GM12878 (cell line): ENCODE measurements at regions not wholly inside any gene's neighbourhood (a gene's known extent, or its start where the extent isn't known, plus 50 kb on each side); places are given as distances from the start of the nearest gene placed in this dataset.

Experiments used
- ATAC-seq: fragments of 200-7000 bp; cut with Tn5 transposase; 3 replicates; pipeline ENCODE4 v1.9.1; 2020; ENCODE audit warnings: mild to moderate bottlenecking, moderate library complexity
- BruUV-seq: library from RNA; stranded (reverse); fragments of 400-500 nt; replicated peaks from 2 replicates; lab custom pipeline; 2021; lab: Mats Ljungman, UMichigan
- CTCF ChIA-PET: fragments of 300-600 bp; sonication (Branson Sonifier 250); formaldehyde crosslinking; extraction: SDS; loops from one replicate; lab custom pipeline; 2021; ENCODE audit warnings: inconsistent platforms; lab: Yijun Ruan, JAX
- POLR2A ChIA-PET: fragments of 350-600 bp; formaldehyde crosslinking; extraction: SDS; loops from one replicate; lab custom pipeline; 2021; ENCODE audit warnings: inconsistent platforms; lab: Charles Lee
- RAD21 ChIA-PET: fragments of 300-600 bp; sonication (Branson Sonifier 250); formaldehyde crosslinking; loops from one replicate; lab custom pipeline; 2023; ENCODE audit warnings: antibody characterized with exemption; ENCODE audit not compliant: unreplicated experiment; lab: Charles Lee
- SMC1A ChIA-PET: fragments of 300-600 bp; sonication (Branson Sonifier 250); formaldehyde crosslinking; loops from one replicate; lab custom pipeline; 2023; ENCODE audit not compliant: unreplicated experiment, uncharacterized antibody; lab: Charles Lee
- DNase-seq: peaks from one replicate; pipeline ENCODE4 v3.0.0-alpha.2; 2011; ENCODE audit warnings: low read depth, low spot score
- FAIRE-seq: peaks from 3 replicates; lab custom pipeline; 2011; peaks lifted over from hg19 to GRCh38; lab: Jason Lieb, UNC
- H2AFZ ChIP-seq: 2 replicates; pipeline ENCODE4 v1.6.0; 2011; ENCODE audit warnings: low read depth, low read length, control low read depth; ENCODE audit not compliant: control insufficient read depth
- H3K27ac ChIP-seq: 2 replicates; pipeline ENCODE4 v1.5.1; 2011; ENCODE audit warnings: control low read depth; ENCODE audit not compliant: control insufficient read depth, insufficient read depth
- H3K27me3 ChIP-seq, 2 experiments: replicated peaks in 1 of 2; 2 replicates each; pipeline versions ENCODE4 v1.6.0 to v1.6.1; 2011; ENCODE audit warnings: low read length in 1 of 2; ENCODE audit not compliant: control insufficient read depth in 2 of 2, insufficient read depth in 2 of 2
- H3K36me3 ChIP-seq, 2 experiments: 2 replicates each; pipeline ENCODE4 v1.5.1; 2011; ENCODE audit warnings: low read length in 1 of 2; ENCODE audit not compliant: control insufficient read depth in 2 of 2, insufficient read depth in 2 of 2
- H3K4me1 ChIP-seq: 2 replicates; pipeline ENCODE4 v1.6.1; 2011; ENCODE audit warnings: mild to moderate bottlenecking, low read length, moderate library complexity, mixed read lengths; ENCODE audit not compliant: control insufficient read depth, insufficient read depth
- H3K4me2 ChIP-seq: 2 replicates; pipeline ENCODE4 v1.6.0; 2011; ENCODE audit warnings: control low read depth; ENCODE audit not compliant: control insufficient read depth, insufficient read depth
- H3K4me3 ChIP-seq: fragments of 200-600 bp; sonication (generic); 2 replicates; pipeline ENCODE4 v1.5.1; 2016
- H3K79me2 ChIP-seq: 2 replicates; pipeline ENCODE4 v1.6.0; 2011; ENCODE audit warnings: low read length; ENCODE audit not compliant: control insufficient read depth, insufficient read depth
- H3K9ac ChIP-seq: 2 replicates; pipeline ENCODE4 v1.8.0; 2011; ENCODE audit warnings: low read length, control low read depth, mixed read lengths; ENCODE audit not compliant: control insufficient read depth, insufficient read depth
- H3K9me3 ChIP-seq: replicated peaks from 3 replicates; pipeline ENCODE4 v1.5.1; 2011; ENCODE audit warnings: mild to moderate bottlenecking, low read length; ENCODE audit not compliant: control insufficient read depth, insufficient read depth
- H4K20me1 ChIP-seq: 2 replicates; pipeline ENCODE4 v1.6.0; 2011; ENCODE audit not compliant: control insufficient read depth, insufficient read depth
- ATF2 ChIP-seq: IDR thresholded peaks from 2 replicates; pipeline ENCODE4 v1.6.1; 2012; ENCODE audit warnings: low read length, inconsistent platforms
- CHD1 ChIP-seq: IDR thresholded peaks from 2 replicates; pipeline ENCODE4 v1.6.1; 2012; ENCODE audit warnings: low read depth, low read length, improper control_type of control experiment
- CUX1 ChIP-seq: IDR thresholded peaks from 2 replicates; pipeline ENCODE4 v1.6.1; 2012; ENCODE audit warnings: improper control_type of control experiment, low read depth, low read length; ENCODE audit not compliant: insufficient replicate concordance
- ELK1 ChIP-seq: IDR thresholded peaks from 2 replicates; pipeline ENCODE4 v1.6.1; 2012; ENCODE audit warnings: low read depth, low read length, improper control_type of control experiment
- ESRRA ChIP-seq: IDR thresholded peaks from 2 replicates; pipeline ENCODE4 v1.6.1; 2012; ENCODE audit warnings: mild to moderate bottlenecking, low read length, improper control_type of control experiment
- FOS ChIP-seq: IDR thresholded peaks from 3 replicates; pipeline ENCODE4 v1.6.1; 2011; ENCODE audit warnings: borderline replicate concordance; ENCODE audit not compliant: insufficient read length; ENCODE audit errors: extremely low read depth
- GABPA ChIP-seq: IDR thresholded peaks from 2 replicates; pipeline ENCODE4 v1.6.1; 2014; ENCODE audit warnings: antibody characterized with exemption, low read depth, mild to moderate bottlenecking, inconsistent platforms
- HCFC1 ChIP-seq: fragments of 150-350 bp; IDR thresholded peaks from 2 replicates; pipeline ENCODE4 v1.6.1; 2014; ENCODE audit warnings: low read length
- HSF1 ChIP-seq: fragments of 150-350 bp; IDR thresholded peaks from 2 replicates; pipeline ENCODE4 v1.6.1; 2014; ENCODE audit warnings: mild to moderate bottlenecking, low read depth, low read length
- MEF2A ChIP-seq: IDR thresholded peaks from 2 replicates; pipeline ENCODE4 v1.6.1; 2011; ENCODE audit warnings: low read depth, mild to moderate bottlenecking, low read length, moderate library complexity; ENCODE audit not compliant: insufficient read depth
- POLR2AphosphoS2 ChIP-seq: IDR thresholded peaks from 2 replicates; pipeline ENCODE4 v1.6.1; 2011; ENCODE audit warnings: low read depth, mild to moderate bottlenecking, low read length, improper control_type of control experiment, moderate library complexity
- POU2F2 ChIP-seq: IDR thresholded peaks from 3 replicates; pipeline ENCODE4 v1.6.1; 2011; ENCODE audit warnings: low read depth, mild to moderate bottlenecking, low read length, borderline replicate concordance
- RUNX3 ChIP-seq: IDR thresholded peaks from 2 replicates; pipeline ENCODE4 v1.6.1; 2012; ENCODE audit warnings: low read length, inconsistent platforms
- SMAD1 ChIP-seq: fragments of 450-650 bp; IDR thresholded peaks from 2 replicates; pipeline ENCODE4 v1.6.1; 2018; ENCODE audit warnings: mild to moderate bottlenecking, low read depth; ENCODE audit not compliant: partially characterized antibody
- WRNIP1 ChIP-seq: IDR thresholded peaks from 2 replicates; pipeline ENCODE4 v1.6.1; 2011; ENCODE audit warnings: low read depth, low read length, improper control_type of control experiment, borderline replicate concordance
- ZNF24 ChIP-seq: fragments of 450-650 bp; IDR thresholded peaks from 2 replicates; pipeline ENCODE4 v1.6.1; 2017; ENCODE audit warnings: antibody characterized with exemption, mild to moderate bottlenecking
- ZSCAN29 ChIP-seq: fragments of 450-650 bp; IDR thresholded peaks from 2 replicates; pipeline ENCODE4 v1.6.1; 2017; ENCODE audit warnings: mild to moderate bottlenecking, moderate library complexity
- WGBS: methylation state at CpG from one replicate; pipeline ENCODE4 v1.1.6; 2016; ENCODE audit warnings: low lambda C conversion rate; ENCODE audit not compliant: insufficient replicate concordance, insufficient coverage; ENCODE audit errors: missing lambda C conversion rate; 5-methylcytosine and 5-hydroxymethylcytosine counted together
- in situ Hi-C: fragments of 300-500 bp; cut with MboI; formaldehyde crosslinking; loops from 9 replicates; pipeline ENCODE4 v1.14.3; 2018; ENCODE audit warnings: mixed read lengths
- intact Hi-C: fragments of 100-400 bp; cut with micrococcal nuclease; formaldehyde crosslinking; loops from one replicate; pipeline ENCODE4 v1.14.2; 2022; ENCODE audit not compliant: unreplicated experiment

GRCh38 chr18:42559069-42559690 is 556.3 kb downstream of the RIT2 start:
- in situ Hi-C loops = no loop called here
- BruUV-seq = no TSS peak
- Histone ChIP-seq H3K79me2 (no peaks in the 10 kb centered on the region), H3K27me3 (no peaks in the 10 kb centered on the region; a peak in 1 of 4 replicates), H3K27ac (no peak overlapping the region), H3K9ac (no peak overlapping the region), H2AFZ (no peak overlapping the region), H3K9me3 (no peaks in the 10 kb centered on the region), H3K4me3 (no peak overlapping the region), H3K4me1 (no peaks in the 10 kb centered on the region), H3K36me3 (no peaks in the 10 kb centered on the region), H3K4me2 (no peak overlapping the region), H4K20me1 (no peaks in the 10 kb centered on the region)
- ATAC-seq (no peak), FAIRE-seq (no peak), DNase-seq (no peak)
- ChIA-PET CTCF (no interaction called here), POLR2A (no interaction called here), RAD21 (no interaction called here), SMC1A (no interaction called here)
- intact Hi-C loops = no loop called here
- 3% methylated on average over 2 of the region's 2 CpGs for WGBS
- TF ChIP-seq POU2F2 (no peak), POLR2AphosphoS2 (no peak), CHD1 (no peak), FOS (no peak), ESRRA (no peak), HSF1 (no peak), WRNIP1 (no peak), HCFC1 (no peak), ELK1 (no peak), ZSCAN29 (no peak), ATF2 (no peak), ZNF24 (no peak), CUX1 (no peak), RUNX3 (no peak), MEF2A (no peak), GABPA (no peak), SMAD1 (no peak)
